Psoas muscle (tissue), 7 donors: ENCODE measurements at regions not wholly inside any gene's neighbourhood (a gene's known extent, or its start where the extent isn't known, plus 50 kb on each side); places are given as distances from the start of the nearest gene placed in this dataset.

Experiments
- ATAC-seq, 4 donors: fragments of 200-7000 bp; cut with Tn5 transposase; one replicate each; pipeline ENCODE4 v1.9.1; 2020; ENCODE audit warnings: moderate library complexity in 3 of 4, mild to moderate bottlenecking in 2 of 4
- DNase-seq, 2 donors: peaks; one replicate each; pipeline ENCODE4 v3.0.0-alpha.2; 2020
- H3K27ac ChIP-seq: fragments of 200-600 bp; one replicate; pipeline ENCODE4 v1.8.0; 2022
- H3K27me3 ChIP-seq, 3 donors: fragments of 200-600 bp in 1 of 3; one replicate each; pipeline versions ENCODE4 v1.6.1 to v1.8.0; 2013 to 2022; ENCODE audit warnings: low read length in 2 of 3, mild to moderate bottlenecking in 2 of 3, moderate library complexity in 1 of 3; ENCODE audit not compliant: insufficient read depth in 3 of 3
- H3K36me3 ChIP-seq, 2 donors: fragments of 200-600 bp in 1 of 2; one replicate each; pipeline versions ENCODE4 v1.6.1 to v1.8.0; 2013 to 2022; ENCODE audit warnings: low read depth in 1 of 2, mild to moderate bottlenecking in 1 of 2, moderate library complexity in 1 of 2; ENCODE audit not compliant: insufficient read depth in 1 of 2
- H3K4me1 ChIP-seq: fragments of 200-600 bp; one replicate; pipeline ENCODE4 v1.8.0; 2022
- H3K4me3 ChIP-seq: fragments of 200-600 bp; one replicate; pipeline ENCODE4 v1.8.0; 2022; ENCODE audit warnings: mild to moderate bottlenecking
- H3K9me3 ChIP-seq: fragments of 200-600 bp; one replicate; pipeline ENCODE4 v1.8.0; 2022
- CTCF ChIP-seq: fragments of 200-600 bp; IDR thresholded peaks from one replicate; pipeline ENCODE4 v1.8.0; 2022; ENCODE audit warnings: antibody characterized with exemption
- WGBS, 3 donors: extraction: QIAGEN DNeasy Blood & Tissue Kit; methylation state at CpG; one replicate each; pipeline versions ENCODE4 v1.1.6 to v1.1.7; 2013; 5-methylcytosine and 5-hydroxymethylcytosine counted together
- intact Hi-C, 2 donors: fragments of 100-400 bp; cut with DNase I; formaldehyde crosslinking; loops; one replicate each; pipeline versions ENCODE4 v1.11.0 to v1.14.2; 2022
- donor health status: healthy with polysubstance abuse.
- donor health status: DM: no; HTN: no; CAD: no; lungs with moderate emphysema.
- donor health status: Bipolar disorder and iron deficiency.
- donor health status: healthy.
- donor health status: DM: yes; HTN: yes; CAD: no.
- donor health status: DM: no; HTN: no; CAD: no.
- donor health status: DM: yes; HTN: yes; CAD: no.

- TF ChIP-seq CTCF = no peak
- H3K4me3 ChIP-seq = no peak overlapping the region
- intact Hi-C loops = no loop called here
- no peaks in the 10 kb centered on the region for H3K36me3 ChIP-seq
- DNase-seq = no peak
- no peaks in the 10 kb centered on the region for H3K9me3 ChIP-seq
- no peak overlapping the region for H3K27ac ChIP-seq
- no peak for ATAC-seq
- WGBS, 3 donors = 9 to 10% (median 10%) methylated on average over 14 of the region's 14 CpGs
- no peaks in the 10 kb centered on the region for H3K4me1 ChIP-seq
- peaks cover 0 to 2% (median 0%) of the 10 kb centered on the region in 3 donors for H3K27me3 ChIP-seq
These were observed 146.1 kb downstream of the TFAP2A start for GRCh38 chr6:10268611-10269310.

GRCh38 chr6:10268111-10268510 is 146.8 kb downstream of the TFAP2A start:
- Histone ChIP-seq H3K4me3 (no peak overlapping the region), H3K27ac (no peak overlapping the region), H3K27me3 (peaks cover 0 to 2% (median 0%) of the 10 kb centered on the region in 3 donors), H3K4me1 (no peaks in the 10 kb centered on the region), H3K36me3 (no peaks in the 10 kb centered on the region), H3K9me3 (no peaks in the 10 kb centered on the region)
- intact Hi-C loops = no loop called here
- no peak for DNase-seq
- ATAC-seq = no peak
- TF ChIP-seq CTCF = no peak
- WGBS, 3 donors = 46 to 55% (median 51%) methylated on average over 4 of the region's 4 CpGs

DNA sequence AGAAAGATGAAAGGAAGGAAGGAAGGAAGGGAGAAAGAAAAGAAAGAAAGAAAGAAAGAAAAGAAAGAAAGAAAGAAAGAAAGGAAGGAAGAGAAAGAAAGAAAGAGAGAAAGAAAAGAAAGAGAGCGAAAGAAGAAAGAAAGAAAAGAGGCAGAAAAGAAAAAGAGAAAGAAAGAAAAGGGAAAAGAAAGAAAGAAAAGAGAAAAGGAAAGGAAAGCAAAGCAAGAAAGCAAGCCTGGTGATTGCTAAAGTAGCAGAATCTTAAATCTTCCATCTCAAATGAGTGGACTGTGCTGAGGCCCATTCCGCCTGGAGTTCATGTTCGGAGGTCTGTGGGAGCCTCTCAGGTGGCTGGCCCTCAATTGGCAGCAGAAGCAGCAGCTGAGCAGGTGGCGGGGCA is 148.4 kb downstream of the TFAP2A start:
- H3K9me3 ChIP-seq = no peaks in the 10 kb centered on the region
- no peaks in the 10 kb centered on the region for H3K36me3 ChIP-seq
- no peak overlapping the region for H3K27ac ChIP-seq
- DNase-seq (no peak), ATAC-seq (no peak)
- intact Hi-C loops = no loop called here
- TF ChIP-seq CTCF = no peak
- H3K27me3 ChIP-seq = peaks cover 0 to 2% (median 0%) of the 10 kb centered on the region in 3 donors
- WGBS, 3 donors = 58 to 79% (median 67%) methylated on average over 4 of the region's 4 CpGs
- H3K4me1 ChIP-seq = no peaks in the 10 kb centered on the region
- H3K4me3 ChIP-seq = no peak overlapping the region

GRCh38 chr6:10266061-10266460 is 148.8 kb downstream of the TFAP2A start:
- peaks cover 0 to 2% (median 0%) of the 10 kb centered on the region in 3 donors for H3K27me3 ChIP-seq
- no peaks in the 10 kb centered on the region for H3K9me3 ChIP-seq
- intact Hi-C loops = no loop called here
- no peaks in the 10 kb centered on the region for H3K36me3 ChIP-seq
- no peaks in the 10 kb centered on the region for H3K4me1 ChIP-seq
- TF ChIP-seq CTCF = no peak
- DNase-seq (no peak), ATAC-seq (no peak)
- no peak overlapping the region for H3K4me3 ChIP-seq
- no peak overlapping the region for H3K27ac ChIP-seq
- 73 to 79% (median 75%) methylated on average over 2 of the region's 2 CpGs for WGBS, 3 donors

- DNase-seq (no peak), ATAC-seq (no peak)
- intact Hi-C loops = no loop called here
- H3K36me3 ChIP-seq = no peaks in the 10 kb centered on the region
- H3K27me3 ChIP-seq = no peaks in the 10 kb centered on the region
- TF ChIP-seq CTCF = no peak
- peaks cover 3% of the 10 kb centered on the region for H3K9me3 ChIP-seq
- H3K4me1 ChIP-seq = no peaks in the 10 kb centered on the region
- no peak overlapping the region for H3K4me3 ChIP-seq
- 78 to 85% (median 80%) methylated on average over 2 of the region's 2 CpGs for WGBS, 3 donors
- H3K27ac ChIP-seq = no peak overlapping the region
These were observed 152.4 kb downstream of the TFAP2A start for GRCh38 chr6:10262505-10262904.
